Naive thymus-derived CD4-positive, alpha-beta T cell (primary cell): ENCODE measurements at regions not wholly inside any gene's neighbourhood (a gene's known extent, or its start where the extent isn't known, plus 50 kb on each side); places are given as distances from the start of the nearest gene placed in this dataset.
"Not testable (repeated sequence)": the region's sequence is repeated elsewhere in the genome, so short reads cannot be mapped to it uniquely, and the experiment has no call there.

Experiments
- ATAC-seq: fragments of 150-1000 bp; cut with Tn5 transposase; 2 replicates; pipeline ENCODE4 v1.10.0; 2021; ENCODE audit warnings: mild to moderate bottlenecking, moderate library complexity
- CTCF ChIA-PET: fragments of 350-600 bp; sonication (Branson Sonifier 250); formaldehyde crosslinking; loops from one replicate; lab custom pipeline; 2021; ENCODE audit warnings: antibody characterized with exemption; lab: Charles Lee
- POLR2A ChIA-PET: fragments of 350-600 bp; sonication (Branson Sonifier 250); formaldehyde crosslinking; loops from one replicate; lab custom pipeline; 2021; ENCODE audit warnings: antibody characterized with exemption, inconsistent platforms; lab: Charles Lee
- DNase-seq, 9 donors: peaks; one replicate each; pipeline versions ENCODE4 v3.0.0 to v3.0.0-alpha.2; 2020 to 2022; ENCODE audit warnings: mixed read lengths in 1 of 9
- H3K27ac ChIP-seq: one replicate; pipeline ENCODE4 v1.7.0; 2013; ENCODE audit warnings: mild to moderate bottlenecking, low read depth, low read length, moderate library complexity
- H3K27me3 ChIP-seq, 2 donors: one replicate each; pipeline ENCODE4 v1.7.0; 2013; ENCODE audit warnings: low read length in 2 of 2, mild to moderate bottlenecking in 2 of 2, moderate library complexity in 2 of 2; ENCODE audit not compliant: control insufficient read depth in 2 of 2, insufficient read depth in 2 of 2
- H3K36me3 ChIP-seq, 3 experiments: 1 replicate in 2 of 3; 2 replicates in 1 of 3; pipeline ENCODE4 v1.7.0; 2013; ENCODE audit warnings: low read length in 3 of 3, mild to moderate bottlenecking in 3 of 3, moderate library complexity in 1 of 3; ENCODE audit not compliant: insufficient read depth in 3 of 3, control insufficient read depth in 2 of 3
- H3K4me1 ChIP-seq, 2 donors: one replicate each; pipeline ENCODE4 v1.7.0; 2013; ENCODE audit warnings: low read length in 2 of 2, mild to moderate bottlenecking in 2 of 2, moderate library complexity in 1 of 2; ENCODE audit not compliant: control insufficient read depth in 2 of 2, insufficient read depth in 2 of 2
- H3K4me3 ChIP-seq: 2 replicates; pipeline ENCODE4 v1.7.0; 2013; ENCODE audit warnings: mild to moderate bottlenecking, low read length
- H3K9me3 ChIP-seq, 3 experiments: 1 replicate in 2 of 3; 2 replicates in 1 of 3; pipeline ENCODE4 v1.7.0; 2013; ENCODE audit warnings: low read length in 3 of 3; ENCODE audit not compliant: control insufficient read depth in 2 of 3
- H3K27ac Mint-ChIP-seq, 9 donors: one replicate each; pipeline ENCODE4 v1.8.0; 2020 to 2022; ENCODE audit warnings: mixed read lengths in 9 of 9, mild to moderate bottlenecking in 8 of 9, moderate library complexity in 5 of 9, inconsistent platforms in 2 of 9
- H3K27me3 Mint-ChIP-seq, 5 donors: one replicate each; pipeline ENCODE4 v1.8.0; 2021 to 2022; ENCODE audit warnings: mixed read lengths in 5 of 5, mild to moderate bottlenecking in 1 of 5
- H3K36me3 Mint-ChIP-seq, 5 donors: one replicate each; pipeline ENCODE4 v1.8.0; 2020 to 2022; ENCODE audit warnings: mixed read lengths in 5 of 5, mild to moderate bottlenecking in 3 of 5, inconsistent platforms in 1 of 5
- H3K4me1 Mint-ChIP-seq, 7 donors: one replicate each; pipeline ENCODE4 v1.8.0; 2020 to 2022; ENCODE audit warnings: mixed read lengths in 7 of 7, mild to moderate bottlenecking in 3 of 7, inconsistent platforms in 1 of 7
- H3K4me3 Mint-ChIP-seq, 10 donors: one replicate each; pipeline ENCODE4 v1.8.0; 2020 to 2022; ENCODE audit warnings: mild to moderate bottlenecking in 10 of 10, mixed read lengths in 10 of 10, moderate library complexity in 6 of 10, inconsistent platforms in 2 of 10
- H3K9me3 Mint-ChIP-seq, 11 donors: one replicate each; pipeline ENCODE4 v1.8.0; 2020 to 2022; ENCODE audit warnings: mixed read lengths in 11 of 11, mild to moderate bottlenecking in 4 of 11, inconsistent platforms in 1 of 11, moderate library complexity in 1 of 11
- intact Hi-C, 2 donors: fragments of 100-400 bp; cut with micrococcal nuclease; formaldehyde crosslinking; loops; one replicate each; pipeline ENCODE4 v1.15.1; 2023

DNA sequence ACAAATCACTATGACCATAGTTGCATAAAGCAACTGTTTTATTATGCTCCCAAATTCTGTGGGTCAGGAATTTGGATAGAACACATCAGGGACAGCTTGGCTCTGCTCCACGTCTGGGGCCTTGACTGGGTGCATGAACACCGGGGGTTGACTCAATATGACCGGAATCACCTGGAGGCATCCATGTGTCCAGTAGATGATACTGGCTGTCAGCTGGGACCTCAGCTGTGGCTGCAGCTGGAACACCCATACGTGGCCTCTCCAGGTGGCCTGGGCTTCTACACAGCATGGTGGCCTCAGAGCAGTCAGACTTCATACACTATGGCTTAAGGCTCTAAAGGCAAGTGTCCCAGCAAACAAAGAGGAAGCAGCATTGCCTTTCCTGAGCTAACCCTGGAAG lies 113.4 kb downstream of the NRN1 start:
- H3K4me1 ChIP-seq, result no peaks in the 10 kb centered on the region
- Mint-ChIP-seq H3K4me1 (peaks cover 5 to 12% (median 7%) of the 10 kb centered on the region in 7 donors), H3K27me3 (peaks cover 0 to 7% (median 0%) of the 10 kb centered on the region in 5 donors), H3K27ac (peak overlapping the region in 2 of 9 donors; percentile 6 to 94), H3K9me3 (peaks cover 0 to 13% (median 4%) of the 10 kb centered on the region in 11 donors), H3K36me3 (peaks cover 0 to 4% (median 0%) of the 10 kb centered on the region in 5 donors), H3K4me3 (peak overlapping the region in 2 of 10 donors; percentile 16)
- ATAC-seq (no peak), DNase-seq (no peak)
- no peaks in the 10 kb centered on the region for H3K36me3 ChIP-seq
- H3K27ac ChIP-seq, result no peak overlapping the region
- no peaks in the 10 kb centered on the region for H3K27me3 ChIP-seq
- H3K4me3 ChIP-seq, result no peak overlapping the region
- ChIA-PET CTCF (no interaction called here), POLR2A (interaction anchor here (0.8 to 1.0 kb wide), 2 partner anchors 226 to 228 kb away, joined by 3 to 4 read pairs; no protein-coding TSS in a partner anchor)
- intact Hi-C loops, result loop anchor here in 1 of 2 donors (5.0 kb wide), 1 partner anchor 421 kb away; no protein-coding TSS in a partner anchor
- H3K9me3 ChIP-seq, result no peaks in the 10 kb centered on the region

DNA sequence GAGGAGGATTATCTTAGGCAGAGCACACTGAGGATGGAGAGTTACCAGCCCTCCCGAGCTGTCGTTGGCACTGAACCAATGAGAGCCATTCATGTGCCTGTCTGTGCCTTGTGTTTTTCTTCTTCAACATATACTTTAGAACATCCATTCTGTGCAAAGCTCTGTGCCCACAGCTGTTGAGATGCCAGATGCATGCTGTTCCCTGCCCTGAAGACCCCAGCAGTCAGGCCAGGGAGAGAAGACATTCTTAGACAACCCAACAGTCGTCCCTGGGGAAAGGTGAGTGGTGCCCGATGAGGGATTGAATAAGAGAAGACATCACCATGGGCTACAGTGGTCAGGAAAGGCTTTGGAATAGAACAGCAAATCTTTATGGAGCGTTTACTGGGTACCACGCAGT lies 114.1 kb downstream of the NRN1 start:
- intact Hi-C loops, result loop anchor here in 1 of 2 donors (1.0 to 5.0 kb wide), 2 partner anchors 311 to 420 kb away; no protein-coding TSS in a partner anchor
- H3K27ac ChIP-seq, result peak overlapping the region; percentile 53
- CTCF ChIA-PET, result interaction anchor here (0.6 to 1.0 kb wide), 3 partner anchors 41 to 421 kb away, joined by 3 read pairs; no protein-coding TSS in a partner anchor

GRCh38 chr6:5878792-5879191 lies 127.9 kb downstream of the NRN1 start:
- Mint-ChIP-seq H3K27ac (peak overlapping the region in 1 of 9 donors; percentile 15), H3K36me3 (peaks cover 0 to 8% (median 0%) of the 10 kb centered on the region in 5 donors), H3K9me3 (peaks cover 0 to 13% (median 1%) of the 10 kb centered on the region in 11 donors), H3K4me1 (peaks cover 5 to 26% (median 9%) of the 10 kb centered on the region in 7 donors), H3K4me3 (no peak overlapping the region), H3K27me3 (peaks cover 0 to 24% (median 0%) of the 10 kb centered on the region in 5 donors)
- Histone ChIP-seq H3K27me3 (no peaks in the 10 kb centered on the region), H3K27ac (no peak overlapping the region), H3K9me3 (no peaks in the 10 kb centered on the region), H3K4me1 (peaks cover 0 to 5% of the 10 kb centered on the region in 2 donors), H3K4me3 (no peak overlapping the region), H3K36me3 (no peaks in the 10 kb centered on the region)
- peak in 1 of 9 donors; percentile 13 for DNase-seq
- intact Hi-C loops, result no loop called here
- ChIA-PET POLR2A (no interaction called here), CTCF (no interaction called here)
- no peak for ATAC-seq

More for the DNA sequence above, 114.1 kb downstream of the NRN1 start:
- ATAC-seq, result no peak
- POLR2A ChIA-PET, result interaction anchor here (0.8 to 1.0 kb wide), 4 partner anchors 25 to 422 kb away, joined by 3 read pairs; no protein-coding TSS in a partner anchor
- Mint-ChIP-seq H3K27ac (peak overlapping the region; percentile 90 to 98 (median 95)), H3K36me3 (peaks cover 0 to 4% (median 0%) of the 10 kb centered on the region in 5 donors), H3K27me3 (peaks cover 0 to 7% (median 0%) of the 10 kb centered on the region in 5 donors), H3K4me1 (peaks cover 5 to 12% (median 7%) of the 10 kb centered on the region in 7 donors), H3K9me3 (peaks cover 0 to 13% (median 4%) of the 10 kb centered on the region in 11 donors), H3K4me3 (peak overlapping the region in 9 of 10 donors; percentile 84 to 95 (median 93))
- H3K4me1 ChIP-seq, result no peaks in the 10 kb centered on the region
- peak overlapping the region; percentile 19 for H3K4me3 ChIP-seq
- no peaks in the 10 kb centered on the region for H3K27me3 ChIP-seq
- no peak for DNase-seq
- no peaks in the 10 kb centered on the region for H3K36me3 ChIP-seq
- no peaks in the 10 kb centered on the region for H3K9me3 ChIP-seq

DNA sequence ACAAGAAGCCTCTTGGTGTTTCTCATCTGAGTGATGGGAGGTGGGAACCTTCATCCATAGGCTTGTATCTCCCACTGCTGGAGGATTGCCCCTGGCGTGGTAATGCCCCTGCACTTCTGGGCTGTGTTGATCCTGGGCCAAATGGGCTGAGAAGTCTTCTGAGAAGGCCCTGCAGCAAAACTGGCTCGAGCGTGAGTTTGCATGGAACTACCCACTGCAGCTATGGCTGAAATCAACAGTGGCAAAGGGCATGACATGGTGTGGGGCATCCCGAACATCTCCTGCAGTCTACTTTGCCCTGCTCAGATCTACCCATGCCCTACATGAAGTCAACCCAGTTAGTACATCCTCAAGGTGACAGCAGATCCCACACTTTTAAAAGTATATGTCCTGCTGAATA lies 130.6 kb downstream of the NRN1 start:
- CTCF ChIA-PET, result no interaction called here
- no peaks in the 10 kb centered on the region for H3K27me3 ChIP-seq

DNA sequence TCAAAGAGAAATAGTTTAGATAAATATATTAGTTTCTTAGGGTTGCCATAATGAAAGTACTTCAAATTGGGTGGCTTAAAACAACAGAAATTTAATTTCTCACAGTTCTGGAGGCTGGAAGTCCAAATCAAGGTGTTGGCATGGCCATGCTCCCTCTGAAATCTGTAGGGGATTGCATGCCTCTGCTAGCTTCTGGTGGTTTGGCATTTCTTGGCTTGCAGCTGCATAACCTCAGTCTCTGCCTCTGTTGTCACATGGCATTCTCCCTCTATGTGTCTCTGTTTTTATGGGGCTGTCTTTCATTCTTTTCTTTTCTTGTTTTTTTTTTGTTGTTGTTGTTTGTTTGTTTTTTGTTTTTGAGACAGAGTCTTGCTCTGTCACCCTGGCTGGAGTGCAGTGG lies 132.7 kb downstream of the NRN1 start:
- H3K36me3 ChIP-seq, intact Hi-C loops, H3K27me3 ChIP-seq, H3K27ac Mint-ChIP-seq, H3K9me3 ChIP-seq, H3K4me3 ChIP-seq, POLR2A ChIA-PET, DNase-seq, CTCF ChIA-PET, H3K4me3 Mint-ChIP-seq, H3K27ac ChIP-seq, ATAC-seq, H3K27me3 Mint-ChIP-seq: not testable (repeated sequence)
- Mint-ChIP-seq H3K4me1 (peaks cover 14 to 43% (median 24%) of the 10 kb centered on the region in 7 donors), H3K9me3 (peaks cover 0 to 20% (median 6%) of the 10 kb centered on the region in 11 donors), H3K36me3 (peaks cover 0 to 20% (median 5%) of the 10 kb centered on the region in 5 donors)
- H3K4me1 ChIP-seq, result peaks cover 11 to 18% of the 10 kb centered on the region in 2 donors

More for the DNA sequence above, 130.6 kb downstream of the NRN1 start:
- no peaks in the 10 kb centered on the region for H3K9me3 ChIP-seq
- ATAC-seq, result no peak
- intact Hi-C loops, result no loop called here
- no peak overlapping the region for H3K27ac ChIP-seq
- POLR2A ChIA-PET, result interaction anchor here (0.6 kb wide), 1 partner anchor 32 kb away, joined by 3 read pairs; no protein-coding TSS in a partner anchor
- peaks cover 0 to 5% (median 0%) of the 10 kb centered on the region in 5 donors for H3K27me3 Mint-ChIP-seq
- no peaks in the 10 kb centered on the region for H3K36me3 ChIP-seq
- H3K36me3 Mint-ChIP-seq, result peaks cover 0 to 21% (median 5%) of the 10 kb centered on the region in 5 donors
- no peak overlapping the region for H3K4me3 Mint-ChIP-seq
- peaks cover 0 to 5% of the 10 kb centered on the region in 2 donors for H3K4me1 ChIP-seq
- no peak overlapping the region for H3K27ac Mint-ChIP-seq
- H3K9me3 Mint-ChIP-seq, result peaks cover 0 to 20% (median 6%) of the 10 kb centered on the region in 11 donors
- H3K4me3 ChIP-seq, result no peak overlapping the region
- no peak for DNase-seq
- H3K4me1 Mint-ChIP-seq, result peaks cover 7 to 31% (median 14%) of the 10 kb centered on the region in 7 donors

DNA sequence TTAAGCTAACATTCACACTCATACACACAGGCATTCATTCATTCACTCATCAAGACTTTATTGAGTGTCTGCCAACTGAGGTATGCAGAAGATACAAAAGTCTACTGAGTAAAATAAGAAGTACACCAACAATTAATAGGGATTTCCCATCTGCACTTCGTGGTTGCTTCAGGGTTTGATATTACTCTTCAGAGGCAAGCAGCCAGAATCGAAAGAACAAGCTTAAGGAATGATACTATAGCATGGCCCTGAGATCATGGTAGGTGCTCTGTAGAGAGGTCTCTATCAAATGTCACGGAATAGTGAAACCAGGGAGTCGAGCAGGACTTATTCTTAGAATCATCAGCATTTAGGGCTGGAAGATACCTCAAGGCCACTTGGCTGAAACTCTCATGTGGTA lies 135.4 kb downstream of the NRN1 start:
- intact Hi-C loops, result no loop called here
- Mint-ChIP-seq H3K9me3 (peaks cover 0 to 17% (median 8%) of the 10 kb centered on the region in 11 donors), H3K36me3 (peaks cover 2 to 18% (median 7%) of the 10 kb centered on the region in 5 donors), H3K27ac (no peak overlapping the region), H3K4me1 (peaks cover 23 to 49% (median 40%) of the 10 kb centered on the region in 7 donors), H3K4me3 (no peak overlapping the region), H3K27me3 (peaks cover 0 to 5% (median 0%) of the 10 kb centered on the region in 5 donors)
- peaks cover 0 to 3% (median 0%) of the 10 kb centered on the region in 3 experiments for H3K9me3 ChIP-seq
- H3K36me3 ChIP-seq, result no peaks in the 10 kb centered on the region
- no peak overlapping the region for H3K27ac ChIP-seq
- H3K4me3 ChIP-seq, result no peak overlapping the region
- no peak for ATAC-seq
- no peaks in the 10 kb centered on the region for H3K27me3 ChIP-seq
- no peak for DNase-seq
- ChIA-PET CTCF (interaction anchor here (1.0 kb wide), 1 partner anchor 400 kb away, joined by 3 read pairs; no protein-coding TSS in a partner anchor), POLR2A (interaction anchor here (0.6 kb wide), 2 partner anchors 13 to 80 kb away, joined by 3 to 4 read pairs; no protein-coding TSS in a partner anchor)
- H3K4me1 ChIP-seq, result peaks cover 22 to 30% of the 10 kb centered on the region in 2 donors
